CD14-positive monocyte (primary cell): ENCODE measurements at regions not wholly inside any gene's neighbourhood (a gene's known extent, or its start where the extent isn't known, plus 50 kb on each side); places are given as distances from the start of the nearest gene placed in this dataset.

Experiments
- DNase-seq, 3 donors: peaks; one replicate each; pipeline ENCODE4 v3.0.0-alpha.2; 2011 to 2022
- H2AFZ ChIP-seq: 2 replicates; pipeline ENCODE4 v1.6.0; 2012; ENCODE audit warnings: mild to moderate bottlenecking, low read depth, low read length, inconsistent platforms; ENCODE audit not compliant: insufficient read depth, poor library complexity, severe bottlenecking
- H3K27ac ChIP-seq, 2 donors: 1 replicate in 1 of 2; 2 replicates in 1 of 2; pipeline ENCODE4 v1.5.1; 2012 to 2013; ENCODE audit warnings: low read length in 2 of 2, control low read depth in 1 of 2, inconsistent platforms in 1 of 2, low read depth in 1 of 2, mild to moderate bottlenecking in 1 of 2
- H3K27me3 ChIP-seq, 2 donors: one replicate each; pipeline versions ENCODE4 v1.6.0 to v1.6.1; 2011 to 2013; ENCODE audit warnings: low read length in 2 of 2; ENCODE audit not compliant: control insufficient read depth in 2 of 2, insufficient read depth in 2 of 2
- H3K36me3 ChIP-seq, 2 donors: replicated peaks in 1 of 2; 1 replicate in 1 of 2; 2 replicates in 1 of 2; pipeline versions ENCODE4 v1.5.1 to v1.6.1; 2012 to 2013; ENCODE audit warnings: low read length in 2 of 2, control low read depth in 1 of 2, inconsistent platforms in 1 of 2, mild to moderate bottlenecking in 1 of 2; ENCODE audit not compliant: insufficient read depth in 2 of 2, control insufficient read depth in 1 of 2
- H3K4me1 ChIP-seq, 2 donors: 1 replicate in 1 of 2; 2 replicates in 1 of 2; pipeline versions ENCODE4 v1.5.1 to v1.6.1; 2012 to 2013; ENCODE audit warnings: low read length in 2 of 2, control low read depth in 1 of 2, inconsistent platforms in 1 of 2, mild to moderate bottlenecking in 1 of 2, moderate library complexity in 1 of 2; ENCODE audit not compliant: insufficient read depth in 2 of 2, control insufficient read depth in 1 of 2
- H3K4me2 ChIP-seq: replicated peaks from 2 replicates; pipeline ENCODE3; 2012; ENCODE audit warnings: low read length, moderate library complexity, mild to moderate bottlenecking; ENCODE audit not compliant: poor library complexity, severe bottlenecking; ENCODE audit errors: extremely low read depth
- H3K4me3 ChIP-seq, 3 experiments: fragments of 200-600 bp in 1 of 3; sonication (generic) in 1 of 3; replicated peaks in 1 of 3; 1 replicate in 2 of 3; 2 replicates in 1 of 3; pipeline ENCODE4 v1.5.1; 2011 to 2013; ENCODE audit warnings: low read length in 3 of 3, mild to moderate bottlenecking in 3 of 3, control low read depth in 2 of 3, low read depth in 2 of 3, inconsistent platforms in 1 of 3, moderate library complexity in 1 of 3
- H3K79me2 ChIP-seq: 2 replicates; pipeline ENCODE4 v1.6.0; 2012; ENCODE audit warnings: mild to moderate bottlenecking, control low read depth, inconsistent platforms, low read length, moderate library complexity; ENCODE audit not compliant: insufficient read depth
- H3K9ac ChIP-seq: 2 replicates; pipeline ENCODE4 v1.6.0; 2017; ENCODE audit warnings: low read length, mild to moderate bottlenecking; ENCODE audit not compliant: insufficient read depth, poor library complexity, severe bottlenecking
- H3K9me3 ChIP-seq, 2 donors: replicated peaks in 1 of 2; 1 replicate in 1 of 2; 2 replicates in 1 of 2; pipeline versions ENCODE4 v1.5.1 to v1.6.1; 2012 to 2013; ENCODE audit warnings: low read length in 2 of 2, control low read depth in 1 of 2; ENCODE audit not compliant: control insufficient read depth in 1 of 2, insufficient read depth in 1 of 2
- H4K20me1 ChIP-seq: 2 replicates; pipeline ENCODE4 v1.6.0; 2012; ENCODE audit warnings: mild to moderate bottlenecking, low read length, control low read depth, moderate library complexity; ENCODE audit not compliant: insufficient read depth
- H3K27ac Mint-ChIP-seq, 7 donors: one replicate each; pipeline ENCODE4 v1.8.0; 2020; ENCODE audit warnings: mild to moderate bottlenecking in 7 of 7, mixed read lengths in 7 of 7, moderate library complexity in 6 of 7, inconsistent platforms in 2 of 7
- H3K27me3 Mint-ChIP-seq, 3 donors: one replicate each; pipeline ENCODE4 v1.8.0; 2021 to 2022; ENCODE audit warnings: low read depth in 3 of 3, mild to moderate bottlenecking in 3 of 3, mixed read lengths in 3 of 3, moderate library complexity in 3 of 3, inconsistent platforms in 1 of 3
- H3K36me3 Mint-ChIP-seq, 2 donors: one replicate each; pipeline ENCODE4 v1.8.0; 2020; ENCODE audit warnings: mixed read lengths in 2 of 2, inconsistent platforms in 1 of 2, mild to moderate bottlenecking in 1 of 2
- H3K4me1 Mint-ChIP-seq: one replicate; pipeline ENCODE4 v1.8.0; 2020; ENCODE audit warnings: mild to moderate bottlenecking, mixed read lengths
- H3K4me3 Mint-ChIP-seq, 2 donors: one replicate each; pipeline ENCODE4 v1.8.0; 2020; ENCODE audit warnings: mild to moderate bottlenecking in 2 of 2, mixed read lengths in 2 of 2, moderate library complexity in 1 of 2
- H3K9me3 Mint-ChIP-seq, 7 donors: one replicate each; pipeline ENCODE4 v1.8.0; 2020 to 2022; ENCODE audit warnings: mixed read lengths in 7 of 7, mild to moderate bottlenecking in 6 of 7, moderate library complexity in 6 of 7, inconsistent platforms in 2 of 7
- CTCF ChIP-seq: fragments of 200-600 bp; IDR thresholded peaks from one replicate; pipeline ENCODE4 v1.8.0; 2022; ENCODE audit warnings: antibody characterized with exemption, mild to moderate bottlenecking
- WGBS: methylation state at CpG from one replicate; pipeline ENCODE4 v1.1.5; 2013; ENCODE audit warnings: missing lambda C conversion rate; ENCODE audit not compliant: insufficient coverage; 5-methylcytosine and 5-hydroxymethylcytosine counted together
- intact Hi-C, 2 donors: fragments of 100-400 bp; cut with micrococcal nuclease; formaldehyde crosslinking; loops; one replicate each; pipeline versions ENCODE4 v1.15.0 to v1.15.1; 2023

- H3K4me3 Mint-ChIP-seq = no peak overlapping the region
- Histone ChIP-seq H3K27ac (no peak overlapping the region), H3K27me3 (no peaks in the 10 kb centered on the region), H2AFZ (no peak overlapping the region), H3K4me1 (no peaks in the 10 kb centered on the region), H3K4me2 (no peak overlapping the region), H3K79me2 (no peaks in the 10 kb centered on the region), H4K20me1 (no peaks in the 10 kb centered on the region), H3K9ac (no peak overlapping the region), H3K4me3 (no peak overlapping the region), H3K9me3 (peaks cover 17 to 19% of the 10 kb centered on the region in 2 donors), H3K36me3 (no peaks in the 10 kb centered on the region)
- H3K36me3 Mint-ChIP-seq = no peaks in the 10 kb centered on the region
- no CpG with 5 or more reads among the region's 4 CpGs for WGBS
- TF ChIP-seq CTCF = no peak
- H3K27me3 Mint-ChIP-seq = peaks cover 0 to 2% (median 0%) of the 10 kb centered on the region in 3 donors
- H3K9me3 Mint-ChIP-seq = peaks cover 6 to 19% (median 10%) of the 10 kb centered on the region in 7 donors
- intact Hi-C loops = no loop called here
- H3K27ac Mint-ChIP-seq = no peak overlapping the region
- H3K4me1 Mint-ChIP-seq = no peaks in the 10 kb centered on the region
- no peak for DNase-seq
These were observed 378.1 kb downstream of the ELAVL2 start for GRCh38 chr9:23447944-23448343.

- Histone ChIP-seq H3K9me3 (peaks cover 14 to 26% of the 10 kb centered on the region in 2 donors), H3K27ac (no peak overlapping the region), H3K4me2 (no peak overlapping the region), H3K27me3 (no peaks in the 10 kb centered on the region), H3K36me3 (no peaks in the 10 kb centered on the region), H3K9ac (no peak overlapping the region), H4K20me1 (no peaks in the 10 kb centered on the region), H3K4me1 (no peaks in the 10 kb centered on the region), H2AFZ (no peak overlapping the region), H3K4me3 (no peak overlapping the region), H3K79me2 (no peaks in the 10 kb centered on the region)
- Mint-ChIP-seq H3K4me3 (no peak overlapping the region), H3K4me1 (no peaks in the 10 kb centered on the region), H3K27ac (no peak overlapping the region), H3K27me3 (peaks cover 0 to 2% (median 0%) of the 10 kb centered on the region in 3 donors), H3K9me3 (peaks cover 7 to 21% (median 9%) of the 10 kb centered on the region in 7 donors), H3K36me3 (no peaks in the 10 kb centered on the region)
- TF ChIP-seq CTCF = no peak
- intact Hi-C loops = no loop called here
- WGBS = 94% methylated on average over 28 of the region's 32 CpGs
- no peak for DNase-seq
These were observed 374.1 kb downstream of the ELAVL2 start for GRCh38 chr9:23451802-23452418.
